Esophagus squamous epithelium (tissue), 5 donors: ENCODE measurements at regions not wholly inside any gene's neighbourhood (a gene's known extent, or its start where the extent isn't known, plus 50 kb on each side); places are given as distances from the start of the nearest gene placed in this dataset.
"Not testable (repeated sequence)": the region's sequence is repeated elsewhere in the genome, so short reads cannot be mapped to it uniquely, and the experiment has no call there.

Experiments used
- DNase-seq: peaks from one replicate; lab custom pipeline; 2025; lab: John Stamatoyannopoulos, UW
- H3K27ac ChIP-seq, 4 donors: fragments of 200-600 bp; sonication (generic); one replicate each; pipeline ENCODE4 v1.5.1; 2016 to 2019; ENCODE audit warnings: mild to moderate bottlenecking in 1 of 4
- H3K27me3 ChIP-seq, 4 donors: fragments of 200-600 bp; sonication (generic); 1 replicate in 3 of 4; 2 replicates in 1 of 4; pipeline versions ENCODE4 v1.5.1 to v1.6.0; 2017 to 2021; ENCODE audit warnings: antibody characterized with exemption in 1 of 4
- H3K36me3 ChIP-seq, 3 donors: fragments of 200-600 bp; sonication (generic); one replicate each; pipeline ENCODE4 v1.5.1; 2016 to 2019
- H3K4me1 ChIP-seq, 3 donors: fragments of 200-600 bp; sonication (generic); one replicate each; pipeline ENCODE4 v1.5.1; 2017 to 2019
- H3K4me3 ChIP-seq, 4 donors: fragments of 200-600 bp; sonication (generic); 1 replicate in 3 of 4; 2 replicates in 1 of 4; pipeline ENCODE4 v1.5.1; 2016 to 2019; ENCODE audit warnings: mild to moderate bottlenecking in 2 of 4, moderate library complexity in 1 of 4
- H3K9me3 ChIP-seq, 3 donors: fragments of 200-600 bp; sonication (generic); one replicate each; pipeline ENCODE4 v1.5.1; 2016 to 2019
- POLR2A ChIP-seq, 4 donors: fragments of 450-650 bp; IDR thresholded peaks; one replicate each; pipeline ENCODE4 v1.6.1; 2017; ENCODE audit warnings: antibody characterized with exemption in 4 of 4, mild to moderate bottlenecking in 4 of 4, moderate library complexity in 3 of 4
- WGBS, 2 donors: methylation state at CpG; one replicate each; pipeline ENCODE4 v1.1.5; 2018; 5-methylcytosine and 5-hydroxymethylcytosine counted together
- intact Hi-C: fragments of 100-400 bp; cut with DNase I; formaldehyde crosslinking; loops from one replicate; pipeline ENCODE4 v1.15.0; 2022
- TF ChIP-seq, protein P1 (sequence below), 6 experiments: fragments of 450-650 bp in 4 of 6; fragments of 200-600 bp in 2 of 6; sonication (generic) in 2 of 6; IDR thresholded peaks; one replicate each; pipeline ENCODE4 v1.5.1; 2016 to 2019; ENCODE audit warnings: antibody characterized with exemption in 6 of 6, mild to moderate bottlenecking in 4 of 6, moderate library complexity in 4 of 6
- donor health status: DM: yes; HTN: yes; CAD: no.

GRCh38 chr5:108696951-108697715 is 50.6 kb upstream of the FER start:
- Histone ChIP-seq H3K27me3 (no peaks in the 10 kb centered on the region), H3K4me3 (no peak overlapping the region), H3K4me1 (no peaks in the 10 kb centered on the region), H3K9me3 (no peaks in the 10 kb centered on the region), H3K36me3 (no peaks in the 10 kb centered on the region), H3K27ac (no peak overlapping the region)
- intact Hi-C loops, result no loop called here
- TF ChIP-seq POLR2A (IDR thresholded peaks at IDR 0.05), result no peak
- TF ChIP-seq, protein P1, sequence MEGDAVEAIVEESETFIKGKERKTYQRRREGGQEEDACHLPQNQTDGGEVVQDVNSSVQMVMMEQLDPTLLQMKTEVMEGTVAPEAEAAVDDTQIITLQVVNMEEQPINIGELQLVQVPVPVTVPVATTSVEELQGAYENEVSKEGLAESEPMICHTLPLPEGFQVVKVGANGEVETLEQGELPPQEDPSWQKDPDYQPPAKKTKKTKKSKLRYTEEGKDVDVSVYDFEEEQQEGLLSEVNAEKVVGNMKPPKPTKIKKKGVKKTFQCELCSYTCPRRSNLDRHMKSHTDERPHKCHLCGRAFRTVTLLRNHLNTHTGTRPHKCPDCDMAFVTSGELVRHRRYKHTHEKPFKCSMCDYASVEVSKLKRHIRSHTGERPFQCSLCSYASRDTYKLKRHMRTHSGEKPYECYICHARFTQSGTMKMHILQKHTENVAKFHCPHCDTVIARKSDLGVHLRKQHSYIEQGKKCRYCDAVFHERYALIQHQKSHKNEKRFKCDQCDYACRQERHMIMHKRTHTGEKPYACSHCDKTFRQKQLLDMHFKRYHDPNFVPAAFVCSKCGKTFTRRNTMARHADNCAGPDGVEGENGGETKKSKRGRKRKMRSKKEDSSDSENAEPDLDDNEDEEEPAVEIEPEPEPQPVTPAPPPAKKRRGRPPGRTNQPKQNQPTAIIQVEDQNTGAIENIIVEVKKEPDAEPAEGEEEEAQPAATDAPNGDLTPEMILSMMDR (IDR thresholded peaks at IDR 0.05), result no peak
- DNase-seq, result no peak
- 81 to 88% methylated on average over 2 of the region's 2 CpGs for WGBS, 2 donors

- intact Hi-C loops, result no loop called here
- 51 to 53% methylated on average over 5 of the region's 5 CpGs for WGBS, 2 donors
- DNase-seq, result no peak
Measured at GRCh38 chr5:108696407-108696806, 51.3 kb upstream of the FER start.

DNA sequence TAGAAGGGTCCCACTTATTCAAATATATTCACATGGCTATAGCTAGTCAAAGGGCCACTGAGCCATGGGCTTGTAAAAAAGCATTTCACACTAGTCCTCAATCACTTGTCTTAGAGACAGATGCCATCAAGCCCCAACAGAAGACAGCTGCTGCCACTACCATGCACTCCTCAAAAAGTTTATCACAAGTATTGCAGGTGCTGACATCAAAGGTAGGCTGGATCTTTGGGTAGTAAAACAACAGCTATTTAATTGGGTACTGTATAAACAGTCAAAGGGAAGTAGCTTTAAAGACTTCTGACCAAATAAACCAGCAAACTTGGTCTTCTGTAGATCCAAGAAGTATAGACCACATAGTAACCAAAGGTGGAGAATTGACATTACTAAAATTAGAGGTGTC is 59.2 kb upstream of the FER start:
- DNase-seq, result no peak
- no peaks in the 10 kb centered on the region for H3K36me3 ChIP-seq
- TF ChIP-seq POLR2A (IDR thresholded peaks at IDR 0.05), result no peak
- TF ChIP-seq, protein P1 (IDR thresholded peaks at IDR 0.05), result no peak
- H3K4me1 ChIP-seq, result peaks cover 0 to 8% (median 0%) of the 10 kb centered on the region in 3 donors
- intact Hi-C loops, result no loop called here
- no peaks in the 10 kb centered on the region for H3K9me3 ChIP-seq
- no peak overlapping the region for H3K27ac ChIP-seq
- no peak overlapping the region for H3K4me3 ChIP-seq
- no peaks in the 10 kb centered on the region for H3K27me3 ChIP-seq

More at GRCh38 chr5:108696407-108696806, 51.3 kb upstream of the FER start:
- H3K4me3 ChIP-seq, result no peak overlapping the region
- H3K27ac ChIP-seq, result no peak overlapping the region
- H3K27me3 ChIP-seq, result no peaks in the 10 kb centered on the region
- TF ChIP-seq, protein P1 (IDR thresholded peaks at IDR 0.05), result no peak
- no peak for TF ChIP-seq POLR2A (IDR thresholded peaks at IDR 0.05)
- H3K9me3 ChIP-seq, result no peaks in the 10 kb centered on the region
- no peaks in the 10 kb centered on the region for H3K36me3 ChIP-seq
- H3K4me1 ChIP-seq, result no peaks in the 10 kb centered on the region

DNA sequence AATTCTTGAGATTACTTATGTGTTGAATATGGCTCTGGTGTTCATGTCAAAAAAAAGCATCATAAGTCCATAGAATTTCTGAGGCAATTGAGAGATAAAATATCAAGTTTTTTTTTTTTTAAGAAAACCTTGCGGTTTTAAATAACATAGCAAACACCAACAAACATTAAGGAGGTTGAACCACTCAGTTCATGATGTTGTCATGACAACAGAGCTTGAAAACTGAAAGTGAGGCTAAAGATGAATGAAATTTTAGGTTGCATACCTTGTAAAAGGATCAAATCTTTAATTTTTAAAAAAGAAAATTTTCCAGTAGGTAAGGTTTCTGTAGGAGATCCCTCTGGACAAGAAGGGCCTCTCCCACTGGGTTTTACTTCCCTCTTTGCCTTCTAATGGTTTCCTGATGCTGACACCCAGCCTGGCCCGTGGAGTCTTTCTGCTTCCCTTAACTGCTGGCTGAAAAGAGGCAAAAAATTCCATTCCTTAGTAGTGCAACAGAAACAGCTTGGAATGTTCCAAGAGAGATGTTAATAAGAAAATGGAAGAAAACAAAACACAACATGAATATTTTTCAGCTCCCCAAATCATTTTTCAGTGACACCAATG is 60.0 kb upstream of the FER start:
- no peaks in the 10 kb centered on the region for H3K36me3 ChIP-seq
- WGBS, 2 donors, result 50 to 51% methylated on average over 2 of the region's 2 CpGs
- no peak overlapping the region for H3K4me3 ChIP-seq
- H3K9me3 ChIP-seq, result no peaks in the 10 kb centered on the region
- H3K27ac ChIP-seq, result no peak overlapping the region
- TF ChIP-seq, protein P1 (IDR thresholded peaks at IDR 0.05), result no peak
- no peak for TF ChIP-seq POLR2A (IDR thresholded peaks at IDR 0.05)
- no peaks in the 10 kb centered on the region for H3K27me3 ChIP-seq
- no peak for DNase-seq
- peaks cover 0 to 8% (median 0%) of the 10 kb centered on the region in 3 donors for H3K4me1 ChIP-seq
- intact Hi-C loops, result no loop called here

DNA sequence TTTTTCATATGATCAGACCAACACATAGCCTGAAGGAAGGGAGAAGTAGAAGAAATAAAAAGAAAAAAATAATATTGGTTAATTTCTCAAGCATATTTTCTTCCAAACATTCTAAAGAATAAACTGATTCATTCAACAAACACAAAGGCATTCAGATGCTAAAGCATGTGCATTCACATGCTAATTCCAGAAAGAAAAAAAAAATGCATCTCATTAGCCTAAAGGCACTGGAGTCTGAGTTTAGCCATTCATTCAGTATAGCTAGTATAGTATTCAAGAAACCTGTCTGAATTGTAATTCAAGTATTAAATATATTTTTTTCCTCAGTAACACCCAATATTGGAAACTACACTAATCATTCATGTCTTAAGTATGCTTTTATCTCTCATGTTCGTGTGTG is 61.0 kb upstream of the FER start:
- peaks cover 0 to 13% (median 0%) of the 10 kb centered on the region in 3 donors for H3K4me1 ChIP-seq
- WGBS, 2 donors, result 36 to 44% methylated on average over 1 of the region's 1 CpG
- H3K27ac ChIP-seq, result no peak overlapping the region
- no peaks in the 10 kb centered on the region for H3K9me3 ChIP-seq
- no peak overlapping the region for H3K4me3 ChIP-seq
- TF ChIP-seq, protein P1 (IDR thresholded peaks at IDR 0.05), result no peak
- TF ChIP-seq POLR2A (IDR thresholded peaks at IDR 0.05), result no peak
- H3K36me3 ChIP-seq, result no peaks in the 10 kb centered on the region
- no peak for DNase-seq
- no peaks in the 10 kb centered on the region for H3K27me3 ChIP-seq
- intact Hi-C loops, result no loop called here

DNA sequence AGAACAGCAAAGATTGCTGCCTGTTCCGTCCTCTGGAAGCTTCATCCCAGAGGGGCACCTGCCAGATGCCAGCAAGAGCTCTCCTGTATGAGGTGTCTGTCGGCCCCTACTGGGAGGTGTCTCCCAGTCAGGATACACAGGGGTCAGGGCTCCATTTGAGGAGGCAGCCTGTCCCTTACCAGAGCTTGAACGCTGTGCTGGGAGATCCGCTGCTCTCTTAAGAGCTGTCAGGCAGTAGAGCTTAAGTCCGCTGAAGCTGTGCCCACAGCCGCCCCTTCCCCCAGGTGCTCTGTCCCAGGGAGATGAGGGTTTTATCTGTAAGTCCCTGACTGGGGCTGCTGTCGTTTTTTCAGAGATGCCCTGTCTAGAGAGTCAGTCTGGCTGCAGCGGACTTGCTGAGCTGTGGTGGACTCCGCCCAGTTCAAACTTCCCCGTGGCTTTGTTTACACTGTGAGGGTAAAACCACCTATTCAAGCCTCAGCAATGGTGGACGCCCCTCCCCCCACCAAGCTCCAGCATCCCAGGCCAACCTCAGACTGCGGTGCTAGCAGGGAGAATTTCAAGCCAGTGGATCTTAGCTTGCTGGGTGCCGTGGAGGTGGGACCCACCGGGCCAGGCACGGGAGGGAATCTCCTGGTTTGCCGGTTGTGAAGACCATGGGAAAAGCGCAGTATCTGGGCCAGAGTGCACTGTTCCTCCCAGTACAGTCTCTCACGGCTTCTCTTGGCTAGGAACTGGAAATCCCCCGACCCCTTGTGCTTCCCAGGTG is 62.1 kb upstream of the FER start:
- H3K9me3 ChIP-seq, H3K27me3 ChIP-seq, DNase-seq, H3K27ac ChIP-seq, H3K36me3 ChIP-seq, intact Hi-C loops: not testable (repeated sequence)
- peaks cover 0 to 16% (median 0%) of the 10 kb centered on the region in 3 donors for H3K4me1 ChIP-seq
- 42 to 62% methylated on average over 7 of the region's 19 CpGs for WGBS, 2 donors
- H3K4me3 ChIP-seq, result peak overlapping the region in 3 of 4 donors; percentile 8 to 23 (median 13)
